Kasumi-1 (cell line): ENCODE measurements at regions not wholly inside any gene's neighbourhood (a gene's known extent, or its start where the extent isn't known, plus 50 kb on each side); places are given as distances from the start of the nearest gene placed in this dataset.
"Not testable (repeated sequence)": the region's sequence is repeated elsewhere in the genome, so short reads cannot be mapped to it uniquely, and the experiment has no call there.

Experiments used
- DNase-seq, 2 experiments: peaks; one replicate each; lab custom pipeline; 2025; lab: John Stamatoyannopoulos, UW

DNA sequence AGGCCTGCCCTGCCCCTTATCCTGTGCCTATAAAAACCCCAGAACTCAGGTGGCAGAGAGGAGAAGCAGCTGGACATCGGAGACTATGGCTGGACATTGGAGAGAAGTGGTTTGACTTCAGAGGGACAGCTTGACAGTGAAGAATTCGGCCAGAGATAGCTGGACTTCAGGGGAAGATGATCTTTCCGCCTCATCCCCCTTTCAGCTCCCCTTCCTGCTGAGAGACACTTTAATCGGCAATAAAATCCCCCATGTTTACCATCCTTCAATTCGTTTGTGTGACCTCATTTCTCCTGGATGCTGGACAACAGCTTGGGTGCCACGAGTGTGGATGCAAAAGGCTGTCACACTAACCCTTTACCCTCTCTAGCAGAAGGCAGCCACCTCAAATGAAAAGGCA is 134.1 kb upstream of the TUT7 start:
- no peak for DNase-seq

DNA sequence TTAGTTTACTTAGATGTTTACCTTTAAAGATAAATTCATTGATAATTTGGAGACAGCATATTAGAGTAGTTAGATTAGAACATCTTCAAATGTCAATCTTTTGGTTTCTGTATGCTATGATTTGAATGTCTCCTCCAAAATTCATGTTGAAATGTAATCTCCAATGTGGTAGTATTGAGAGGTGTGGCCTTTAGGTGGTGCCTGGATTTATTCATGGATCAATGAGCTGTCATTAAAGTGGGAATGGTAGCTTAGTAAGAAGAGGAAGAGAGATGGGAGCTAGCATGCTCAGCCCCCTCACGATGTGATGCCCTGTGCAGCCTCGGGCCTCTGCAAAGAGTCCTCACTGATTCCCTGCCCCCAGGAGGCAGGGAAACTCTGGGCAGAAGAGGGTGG is 133.6 kb upstream of the TUT7 start:
- no peak for DNase-seq

DNA sequence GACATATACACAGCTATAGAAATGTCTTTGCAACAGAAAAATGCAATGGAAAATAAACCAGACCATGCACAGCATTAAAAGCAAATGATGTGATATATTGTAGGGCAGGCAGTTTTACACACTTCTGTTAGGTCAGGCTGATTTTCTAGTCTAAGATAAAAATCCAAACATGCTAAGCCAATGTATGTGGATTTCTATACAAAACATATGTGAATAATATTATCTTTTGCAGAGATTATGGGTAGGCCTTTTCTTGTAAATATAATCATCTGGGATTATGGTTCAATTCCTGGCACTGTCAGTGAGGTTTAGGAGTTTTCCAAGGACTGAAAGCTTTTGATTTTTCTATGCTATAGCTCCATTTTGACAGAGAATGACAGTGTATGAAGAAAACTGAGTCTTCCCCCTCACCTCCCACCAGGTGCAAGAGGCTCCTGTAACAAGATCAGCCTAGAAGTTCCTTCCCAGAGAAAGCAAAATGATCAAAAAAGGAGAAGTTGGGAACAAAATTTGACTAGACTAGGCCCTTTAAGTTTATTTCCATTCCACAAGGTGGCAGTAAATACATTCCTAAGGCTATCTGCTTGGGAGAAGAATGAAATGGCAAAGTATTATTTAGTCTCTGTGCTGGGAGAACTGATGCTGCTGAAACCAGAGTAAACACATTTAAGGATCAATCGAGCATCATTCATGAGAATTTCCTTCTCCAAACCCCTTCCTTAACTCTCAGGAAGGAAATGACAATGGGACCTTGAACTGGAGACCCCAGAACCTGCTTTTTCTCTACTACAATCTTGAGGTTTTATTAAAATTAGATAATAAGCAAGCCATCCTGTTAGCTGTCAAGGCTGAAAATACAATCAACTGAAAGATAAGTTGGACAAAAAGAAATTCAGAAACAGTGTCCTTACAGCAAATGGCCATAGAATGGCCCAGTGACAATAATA is 133.0 kb upstream of the TUT7 start:
- DNase-seq = peak; percentile 73 to 91

DNA sequence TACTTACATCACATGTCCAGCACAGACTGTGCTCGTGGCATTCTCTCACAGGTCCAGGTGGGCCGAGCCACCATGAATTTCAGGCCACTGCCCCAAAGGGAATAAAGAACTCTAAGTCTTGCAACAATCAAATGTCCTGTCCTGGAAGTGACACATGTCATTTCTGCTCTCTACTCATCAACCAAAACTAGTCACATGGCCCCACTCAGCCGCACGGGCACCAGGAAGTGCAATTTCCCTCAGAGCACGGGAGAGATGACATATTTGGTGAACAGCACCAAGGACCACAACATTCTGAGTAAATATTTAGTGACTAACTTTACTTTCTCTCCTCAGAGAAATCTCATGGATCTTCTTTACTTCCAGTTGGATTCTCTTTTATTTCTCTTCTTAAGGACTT is 131.1 kb upstream of the TUT7 start:
- DNase-seq = no peak

DNA sequence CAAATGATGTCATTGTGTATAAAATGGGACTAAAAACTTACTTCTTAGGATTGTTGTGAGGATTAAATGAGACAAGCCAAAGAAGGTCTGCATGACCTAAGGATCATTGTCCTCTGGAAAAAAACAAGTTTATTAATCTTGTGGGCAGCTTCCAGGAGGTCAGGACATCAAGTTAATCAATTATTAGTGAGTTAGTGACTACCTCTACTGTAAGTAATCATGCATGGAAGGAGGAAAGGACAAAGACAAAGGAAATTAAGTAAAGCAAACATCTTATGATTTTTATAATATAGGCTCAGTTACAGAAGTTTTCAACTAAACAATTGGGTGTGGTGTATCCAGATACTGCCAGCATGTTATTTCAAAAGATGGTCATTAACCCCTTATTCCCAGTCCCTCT is 129.3 kb upstream of the TUT7 start:
- no peak for DNase-seq

DNA sequence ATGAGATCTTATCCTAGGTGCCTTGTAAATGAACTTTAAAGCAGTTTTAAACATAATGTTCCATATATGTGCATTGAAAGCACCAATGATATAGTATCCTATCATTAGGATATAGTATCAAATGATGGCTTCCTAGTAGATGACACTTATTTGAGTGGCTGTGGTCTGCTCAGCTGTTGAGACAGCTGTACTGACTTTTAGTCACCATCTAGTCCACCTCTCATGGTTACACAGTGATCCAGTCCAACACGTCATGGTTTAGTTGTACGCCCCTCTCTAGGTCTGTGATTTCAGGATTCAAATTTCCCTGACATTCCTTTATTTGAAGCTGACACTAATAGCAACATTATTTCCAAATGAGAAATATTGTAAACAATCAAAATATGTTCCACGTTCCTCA is 127.3 kb upstream of the TUT7 start:
- no peak for DNase-seq

DNA sequence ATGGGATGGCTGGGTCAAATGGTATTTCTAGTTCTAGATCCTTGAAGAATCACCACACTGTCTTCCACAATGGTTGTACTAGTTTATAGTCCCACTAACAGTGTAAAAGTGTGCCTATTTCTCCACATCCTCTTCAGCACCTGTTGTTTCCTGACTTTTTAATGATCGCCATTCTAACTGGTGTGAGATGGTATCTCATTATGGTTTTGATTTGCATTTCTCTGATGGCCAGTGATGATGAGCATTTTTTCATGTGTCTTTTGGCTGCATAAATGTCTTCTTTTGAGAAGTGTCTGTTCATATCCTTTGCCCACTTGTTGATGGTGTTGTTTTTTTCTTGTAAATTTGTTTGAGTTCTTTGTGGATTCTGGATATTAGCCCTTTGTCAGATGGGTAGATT is 121.0 kb upstream of the TUT7 start:
- DNase-seq = not testable (repeated sequence)

DNA sequence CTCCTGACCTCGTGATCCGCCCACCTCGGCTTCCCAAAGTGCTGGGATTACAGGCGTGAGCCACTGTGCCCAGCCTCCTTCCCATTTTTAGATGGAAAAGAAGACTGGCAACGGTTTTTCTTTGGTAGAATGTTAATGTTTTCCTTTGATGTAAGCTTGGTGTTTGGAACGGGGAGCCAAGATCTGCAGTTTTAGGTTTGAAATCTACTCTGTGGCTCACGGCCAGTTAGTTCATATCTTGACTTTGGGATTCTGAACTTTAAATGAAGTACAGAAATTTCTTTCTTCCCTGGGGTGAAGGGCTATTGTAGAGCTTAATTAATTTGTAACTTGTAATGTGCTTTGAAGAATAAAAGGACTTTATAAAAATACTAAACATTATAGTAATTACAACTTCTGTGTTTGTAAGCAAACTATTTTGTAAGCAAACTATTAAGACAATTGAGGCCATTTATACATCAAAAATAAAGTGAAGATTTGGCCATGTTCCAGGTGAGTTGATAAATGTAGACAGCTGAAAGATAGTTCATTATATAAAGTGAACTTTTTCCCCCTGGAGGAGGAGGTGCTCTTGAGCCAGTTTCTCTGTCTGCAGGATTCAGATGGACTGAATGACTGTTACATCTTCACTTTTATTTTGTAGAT is 117.1 kb upstream of the TUT7 start:
- no peak for DNase-seq

DNA sequence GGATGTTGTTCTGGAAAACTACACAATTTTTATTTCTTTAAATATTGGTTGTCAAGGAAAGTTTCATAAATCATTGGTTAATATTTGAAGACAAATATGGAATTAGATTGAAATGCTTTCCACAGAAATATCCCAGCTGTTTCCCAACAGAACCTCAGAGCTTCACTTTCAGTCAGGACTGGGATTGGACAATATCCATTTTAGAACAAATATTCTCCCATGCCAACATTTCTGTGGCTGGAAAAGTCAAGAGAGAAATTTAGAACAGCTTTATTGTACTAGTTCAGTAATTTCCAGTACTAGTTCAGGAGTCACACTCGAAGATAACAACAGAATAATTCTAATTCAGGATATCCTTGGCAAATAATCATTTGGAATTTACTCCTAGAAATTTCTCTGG is 116.1 kb upstream of the TUT7 start:
- DNase-seq = no peak

DNA sequence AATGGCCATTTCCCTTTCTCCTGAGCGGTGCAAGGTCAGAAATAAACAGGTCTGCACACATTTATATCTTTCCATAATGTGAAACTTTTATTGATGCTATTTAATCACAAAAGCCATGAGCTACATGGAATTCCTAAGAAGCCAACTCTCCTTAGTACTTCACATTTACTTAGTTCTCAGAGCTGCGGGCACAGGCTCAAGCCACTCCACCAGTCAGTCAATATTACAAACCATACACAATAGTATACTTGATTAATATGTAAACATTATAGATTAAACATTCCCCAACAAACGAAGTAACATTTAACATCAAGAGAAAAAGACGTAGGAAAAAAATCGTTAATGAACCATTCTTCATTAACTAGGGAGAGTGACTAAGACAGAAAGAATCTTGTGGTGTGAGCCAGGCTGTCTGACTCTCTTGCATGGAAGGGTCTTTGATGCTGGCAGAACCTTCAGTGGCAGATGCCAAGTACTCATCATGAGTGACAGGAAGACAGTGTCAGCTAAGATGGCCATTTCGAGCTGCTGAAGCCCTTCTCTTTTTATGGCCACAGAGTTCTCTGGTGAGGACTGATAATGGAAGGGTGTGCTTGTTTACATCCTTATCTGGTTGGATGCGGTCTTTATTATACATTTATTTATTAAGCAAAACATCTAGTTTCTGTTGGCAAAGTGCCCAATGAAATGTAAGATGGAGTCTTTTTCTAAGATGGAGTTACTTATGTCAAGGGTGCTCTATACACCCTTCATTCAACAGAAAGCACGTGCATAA is 115.5 kb upstream of the TUT7 start:
- DNase-seq = no peak

DNA sequence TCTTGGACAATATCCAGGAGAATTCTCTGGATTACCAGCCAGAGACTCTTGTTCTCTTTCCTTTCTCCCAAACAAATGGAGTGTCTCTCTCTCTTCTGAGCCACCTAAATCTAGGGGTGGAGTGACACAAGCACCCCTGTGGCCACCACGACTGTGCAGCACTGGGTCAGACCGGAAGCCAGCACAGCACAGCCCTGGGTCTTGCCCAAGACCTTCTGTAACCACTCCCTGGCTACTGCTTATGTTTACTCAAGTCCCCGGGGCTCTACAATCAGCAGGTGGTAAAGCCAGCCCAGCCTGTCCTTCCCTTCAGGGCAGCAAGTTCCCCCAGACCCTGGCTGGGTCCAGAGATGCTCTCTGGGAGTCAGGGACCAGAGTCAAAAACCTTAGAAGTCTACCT is 110.0 kb upstream of the TUT7 start:
- no peak for DNase-seq

DNA sequence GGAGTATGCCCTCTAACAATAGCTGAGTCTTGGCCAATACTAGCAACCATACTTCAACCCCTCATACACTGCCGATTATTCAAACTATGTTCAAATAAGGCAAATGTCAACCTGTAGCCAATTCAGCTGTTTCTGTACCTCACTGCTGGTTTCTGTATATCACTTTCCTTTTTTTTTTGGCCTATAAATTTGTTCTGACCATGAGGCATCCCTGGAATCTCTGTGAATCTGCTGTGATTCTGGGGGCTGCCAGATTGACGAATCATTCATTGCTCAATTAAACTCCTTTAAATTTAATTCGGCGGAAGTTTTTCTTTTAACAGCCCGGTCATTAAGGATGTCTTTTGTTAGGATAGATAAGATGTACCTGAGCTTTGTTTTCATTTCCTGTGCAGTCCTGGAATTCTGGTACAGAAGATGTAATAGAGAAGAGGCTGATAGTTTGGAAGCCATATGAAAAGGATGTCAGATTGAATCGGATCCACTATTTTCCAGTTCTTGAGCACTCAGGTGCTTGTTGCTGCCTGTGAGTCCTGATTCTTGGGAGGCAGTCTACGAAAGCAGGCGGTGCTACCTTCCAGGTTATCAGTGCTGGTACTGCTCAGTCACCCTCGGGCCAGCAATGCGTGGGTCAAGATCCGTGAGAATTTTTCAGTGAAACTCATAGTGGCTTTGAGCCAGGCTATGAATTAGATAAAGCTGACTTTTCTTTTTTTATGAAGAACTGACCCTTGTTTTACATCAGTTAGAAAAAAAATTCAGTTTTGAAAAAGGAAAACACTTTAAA is 106.2 kb upstream of the TUT7 start:
- no peak for DNase-seq

DNA sequence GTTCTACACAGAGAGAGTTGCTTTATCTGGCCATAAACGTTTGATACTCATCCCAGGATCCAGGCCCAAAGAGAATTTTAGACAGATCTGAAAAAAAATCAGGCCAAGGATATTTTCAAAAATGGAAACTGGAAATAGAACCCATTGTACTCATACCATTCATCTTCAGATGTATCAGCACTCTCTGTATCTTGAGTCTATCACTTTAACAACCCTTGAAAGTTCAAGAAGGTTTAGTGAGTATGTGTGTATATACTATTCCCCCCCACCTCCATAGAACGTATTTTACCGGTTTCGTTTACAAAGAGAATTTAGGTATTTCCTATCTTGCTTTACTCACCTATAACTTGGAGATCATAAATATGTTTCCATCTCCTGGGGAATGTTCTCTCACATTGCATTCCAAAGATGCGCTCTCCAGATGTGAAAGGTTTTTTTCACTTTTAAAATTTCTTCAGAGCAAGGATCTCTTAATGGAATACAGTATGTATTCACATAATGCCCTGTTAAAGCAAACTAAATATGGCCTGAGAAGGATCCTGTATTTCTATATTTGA is 105.5 kb upstream of the TUT7 start:
- no peak for DNase-seq

DNA sequence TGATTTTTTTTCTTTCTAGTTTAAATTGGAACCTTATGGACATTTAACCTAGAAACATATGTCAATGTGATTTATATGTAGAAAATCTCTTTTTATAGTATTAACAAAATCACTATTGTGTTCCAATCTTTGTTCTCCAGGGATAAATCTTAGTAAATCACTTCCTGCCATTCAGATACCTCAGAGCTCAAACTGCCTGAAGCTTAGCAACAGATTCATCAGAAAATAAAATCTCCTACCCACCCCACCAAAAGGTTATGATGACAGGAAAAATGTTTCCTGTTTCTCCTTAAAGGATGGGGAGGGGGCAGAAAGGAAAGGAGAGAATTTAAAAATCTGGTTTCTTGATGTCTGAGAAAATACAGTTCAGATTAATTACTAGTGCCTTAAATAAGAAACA is 105.0 kb upstream of the TUT7 start:
- no peak for DNase-seq

DNA sequence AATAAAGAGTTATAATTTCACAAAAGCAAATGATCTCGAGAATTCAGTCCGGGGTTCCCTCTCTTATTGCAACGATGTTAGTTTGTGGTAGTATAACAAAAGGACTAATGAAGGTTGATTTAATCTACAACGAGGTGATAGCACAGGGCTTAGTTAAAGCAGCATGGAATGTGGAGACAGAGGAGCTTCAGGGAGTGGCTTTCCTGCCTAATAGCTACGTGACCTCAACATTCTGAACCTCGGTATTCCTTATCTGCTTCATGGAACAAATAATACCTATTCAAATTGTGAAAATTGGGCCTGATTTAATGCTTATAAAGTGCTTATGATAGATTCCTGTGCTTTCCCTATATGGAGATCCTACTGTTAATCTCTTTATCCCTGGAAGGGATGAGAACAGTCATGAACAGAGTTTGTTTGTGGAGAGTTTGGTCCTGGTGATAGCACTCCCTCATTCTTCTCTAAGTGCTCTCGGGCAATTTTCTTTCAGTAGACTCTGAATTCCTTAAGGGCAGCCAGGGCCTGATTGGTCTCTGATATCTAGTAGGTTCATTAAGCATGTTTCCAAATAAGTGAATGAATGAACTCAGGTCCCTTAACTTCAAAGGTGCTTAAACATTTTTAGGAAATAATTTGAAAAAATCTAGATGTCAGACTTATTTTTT is 104.1 kb upstream of the TUT7 start:
- no peak for DNase-seq

DNA sequence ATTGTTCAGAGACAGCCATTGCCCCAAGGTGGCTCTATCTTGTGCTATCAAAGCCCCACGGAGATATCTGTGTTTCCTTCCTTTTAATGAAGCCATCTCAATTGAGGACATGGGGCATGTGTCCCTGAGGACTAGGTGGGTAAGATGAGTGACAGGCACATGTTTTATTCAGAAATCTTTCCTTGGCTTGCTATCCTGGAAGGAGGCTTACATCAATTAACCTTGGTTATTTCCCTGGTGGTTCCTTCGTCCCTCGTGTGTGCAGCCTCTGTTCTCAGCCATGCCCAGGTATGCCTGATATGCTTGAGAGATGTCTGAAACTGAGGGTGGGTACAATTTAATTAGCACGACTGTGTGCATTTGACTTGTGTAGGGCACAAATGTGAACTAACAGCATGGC is 102.2 kb upstream of the TUT7 start:
- no peak for DNase-seq

DNA sequence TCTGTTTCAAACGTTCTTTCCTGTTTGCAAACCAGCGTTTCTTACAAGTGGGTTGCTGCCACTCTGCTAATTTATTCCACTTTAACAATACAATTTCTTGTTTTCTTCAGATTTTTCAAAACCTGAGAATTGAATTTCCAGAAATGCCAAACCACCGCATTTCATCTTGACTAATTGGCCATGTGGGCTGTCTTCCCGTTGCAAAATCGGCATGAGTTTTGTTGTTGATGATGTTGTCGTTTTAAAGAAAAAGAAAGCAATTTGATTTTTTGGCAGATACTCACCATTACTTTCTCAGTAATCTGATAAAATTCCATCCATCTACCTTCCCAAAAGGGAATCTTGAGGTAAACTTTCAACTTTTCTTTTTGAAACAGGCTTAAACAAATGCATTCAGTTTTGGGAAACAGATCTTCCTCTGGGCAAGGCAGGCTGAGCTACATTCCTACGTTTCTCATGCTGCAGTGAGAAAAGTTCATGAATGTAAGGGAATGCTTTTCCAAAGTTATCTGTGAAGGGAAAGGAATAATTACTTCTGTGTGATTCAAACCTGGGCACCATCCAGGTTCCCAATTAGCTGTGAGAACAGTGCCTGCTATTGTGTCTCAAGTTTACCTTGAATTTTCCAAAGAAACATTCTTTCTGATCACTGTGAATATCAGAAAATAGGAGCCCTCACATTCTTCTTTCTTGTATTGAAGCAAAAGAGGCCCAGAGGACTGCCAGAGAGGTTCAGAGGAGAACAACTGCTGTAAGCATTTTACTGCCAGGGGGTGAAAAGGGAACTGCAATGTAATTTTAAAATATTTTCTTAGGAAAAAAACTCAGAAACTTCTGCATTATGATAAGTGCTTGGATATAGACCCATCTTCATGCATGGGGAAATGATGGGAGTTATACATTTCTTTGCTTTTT is 100.7 kb upstream of the TUT7 start:
- no peak for DNase-seq

DNA sequence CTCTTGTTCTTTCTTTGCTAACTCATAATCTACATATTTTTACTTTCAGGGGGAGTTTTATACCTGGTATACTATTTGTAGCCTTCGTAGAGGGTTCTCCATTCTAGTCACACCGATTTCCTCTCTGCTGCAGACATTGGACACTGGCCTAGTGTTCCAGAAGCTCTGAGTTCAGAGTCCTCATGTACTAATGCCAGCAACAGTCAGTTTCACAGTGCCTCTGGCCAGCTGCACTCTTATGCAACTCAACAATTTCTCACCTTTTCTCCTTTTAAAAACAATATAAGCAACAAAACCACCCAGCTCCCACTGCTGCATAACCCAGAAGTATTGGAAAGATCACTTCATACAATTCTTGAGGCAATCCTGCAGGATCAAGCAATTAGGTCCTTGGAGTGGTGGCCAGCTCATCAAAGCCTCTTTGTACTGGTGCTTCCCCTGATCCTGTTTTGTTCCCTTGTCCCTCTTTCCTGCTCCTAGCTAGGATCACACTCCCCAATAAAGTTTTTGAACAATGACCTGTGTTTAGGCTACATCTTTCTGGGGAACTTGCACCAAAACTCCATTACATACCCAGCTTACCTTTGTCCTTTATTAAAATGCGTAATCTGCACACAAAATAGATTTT is 98.1 kb upstream of the TUT7 start:
- no peak for DNase-seq

DNA sequence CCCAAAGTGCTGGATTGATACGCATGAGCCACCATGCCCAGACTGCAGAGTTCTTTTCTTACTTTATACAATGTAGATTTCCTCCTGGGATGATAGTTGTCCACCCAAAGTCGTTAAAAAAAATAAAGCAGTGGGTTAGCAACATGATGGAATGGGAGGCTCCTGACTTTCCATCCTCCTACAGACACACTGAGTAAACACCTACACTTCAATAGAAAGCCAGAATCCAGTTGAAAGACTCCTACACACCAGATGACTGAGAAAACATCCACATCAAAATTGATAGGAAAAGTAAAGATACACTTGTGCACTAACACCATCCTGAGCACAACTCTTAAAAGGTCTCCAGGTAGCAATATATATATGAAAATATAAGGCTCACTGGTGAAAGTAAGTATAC is 95.0 kb upstream of the TUT7 start:
- no peak for DNase-seq

DNA sequence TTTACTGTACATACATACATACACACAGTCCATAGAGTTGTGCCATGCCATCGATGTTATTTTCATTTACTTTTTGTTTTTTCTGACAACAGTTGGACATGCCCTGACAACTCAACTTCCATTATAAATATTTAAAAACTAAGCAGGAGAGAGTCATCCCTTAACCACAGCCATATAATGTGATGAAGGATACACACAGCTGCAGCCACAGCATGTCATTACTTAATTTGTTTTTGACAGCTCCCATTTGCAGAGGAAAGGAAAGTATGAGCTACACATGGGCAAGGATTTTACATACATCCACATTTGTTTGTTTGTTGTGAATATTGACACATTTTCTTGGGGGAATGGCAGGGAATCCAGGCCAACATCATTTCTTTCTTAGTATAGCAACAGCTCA is 91.5 kb upstream of the TUT7 start:
- no peak for DNase-seq
